ENCODE measurements at regions not wholly inside any gene's neighbourhood (a gene's known extent, or its start where the extent isn't known, plus 50 kb on each side); places are given as distances from the start of the nearest gene placed in this dataset.
"Not testable (repeated sequence)": the region's sequence is repeated elsewhere in the genome, so short reads cannot be mapped to it uniquely, and the experiment has no call there.

GRCh38 chr19:31445406-31445805 lies 96.2 kb upstream of the TSHZ3 start:
- DNase-seq (ENCODE audit: low read depth): no peak

DNA sequence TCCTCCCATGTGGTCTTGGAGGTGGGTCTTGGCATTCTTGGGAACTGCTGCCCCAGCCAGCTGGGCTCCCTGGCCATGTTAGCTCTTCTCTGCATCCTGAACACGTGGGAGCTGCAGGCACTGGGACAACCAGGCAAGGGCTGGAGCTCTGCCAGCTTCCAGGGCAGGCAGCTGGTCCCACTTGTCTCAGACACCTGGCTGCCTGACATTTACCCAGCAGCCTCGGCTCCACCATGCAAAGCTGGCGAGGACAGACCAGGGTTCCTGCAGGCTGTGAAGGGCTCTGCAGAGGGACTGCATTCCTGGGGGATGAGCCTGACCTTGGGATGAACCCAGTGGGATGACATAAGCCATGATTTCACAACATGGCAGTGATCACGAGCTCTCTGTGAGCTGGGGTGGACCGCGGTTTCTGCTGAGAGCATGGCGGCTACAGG lies 99.0 kb upstream of the TSHZ3 start:
- DNase-seq (ENCODE audit: low read depth): peak; percentile 17

GRCh38 chr19:31449379-31449778 lies 100.1 kb upstream of the TSHZ3 start:
- no peak for DNase-seq (ENCODE audit: low read depth)

GRCh38 chr19:31450696-31451095 lies 101.5 kb upstream of the TSHZ3 start:
- DNase-seq (ENCODE audit: low read depth): no peak

DNA sequence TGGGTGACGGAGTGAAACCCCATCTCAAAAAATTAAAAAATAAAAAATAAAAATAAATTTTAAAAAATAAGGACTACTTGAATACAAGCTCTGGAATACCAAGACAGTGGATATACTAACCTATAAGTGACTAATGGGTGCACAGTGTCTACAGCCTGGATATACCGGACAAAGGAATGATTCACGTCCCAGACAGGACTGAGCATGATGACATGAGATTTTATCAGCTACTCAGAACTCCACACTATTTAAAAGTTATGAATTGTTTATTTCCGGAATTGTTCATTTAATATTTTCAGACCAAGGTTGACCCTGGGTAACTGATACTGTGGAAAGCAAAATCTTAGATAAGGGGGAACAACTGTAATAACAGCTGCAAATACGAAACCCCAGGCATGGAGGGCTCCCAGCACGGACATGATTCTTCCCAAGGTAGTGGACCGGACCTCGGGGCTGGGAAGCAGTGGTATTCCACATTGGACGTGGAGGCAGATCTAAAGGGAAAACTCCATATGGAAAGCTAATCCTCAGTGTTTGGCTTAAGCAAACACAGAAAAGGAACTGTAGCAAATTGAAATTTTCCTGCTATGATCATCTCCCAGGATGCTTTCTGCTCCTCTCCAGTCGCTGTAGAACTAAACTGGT lies 102.6 kb upstream of the TSHZ3 start:
- DNase-seq (ENCODE audit: low read depth): no peak

DNA sequence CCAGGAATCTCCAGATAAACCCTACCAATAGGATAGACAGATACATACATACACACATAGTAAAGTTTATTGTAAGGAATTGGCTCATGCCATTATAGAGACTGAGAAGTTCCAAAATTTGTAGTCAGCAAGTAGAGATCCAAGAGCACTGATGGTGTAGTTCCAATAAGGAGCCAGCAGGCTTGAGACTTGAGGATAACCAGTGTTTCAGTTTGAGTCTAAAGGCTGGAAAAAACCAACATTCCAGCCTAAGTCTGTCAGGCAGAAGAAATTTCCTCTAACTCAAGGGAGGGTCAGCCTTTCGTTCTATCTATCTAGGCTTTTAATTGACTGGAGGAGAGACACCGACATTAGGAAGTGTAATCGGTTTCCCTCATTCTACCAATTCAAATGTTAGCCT lies 110.2 kb upstream of the TSHZ3 start:
- DNase-seq (ENCODE audit: low read depth): no peak

GRCh38 chr19:31461814-31462539 lies 112.7 kb upstream of the TSHZ3 start:
- DNase-seq (ENCODE audit: low read depth): no peak

GRCh38 chr19:31470229-31470939 lies 121.1 kb upstream of the TSHZ3 start:
- DNase-seq (ENCODE audit: low read depth): no peak

DNA sequence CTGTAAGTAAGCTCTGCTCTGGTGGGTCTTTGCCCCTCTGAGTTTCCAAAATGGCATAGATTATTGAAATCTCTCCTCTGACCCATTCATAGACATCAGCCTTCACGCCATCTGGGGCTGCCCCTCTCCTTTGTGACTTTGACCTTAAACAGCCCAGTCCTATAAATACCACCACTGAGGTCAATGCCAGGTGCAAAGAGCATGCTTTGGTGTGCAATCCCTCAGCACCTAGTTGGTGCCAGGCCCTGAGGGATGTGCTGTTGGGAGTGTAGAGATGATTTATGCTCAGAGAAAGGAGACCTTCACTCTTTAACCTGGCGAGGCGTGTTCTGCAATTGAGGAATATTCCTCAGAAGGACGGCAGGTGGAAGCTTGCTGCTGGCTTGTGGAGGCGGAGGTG lies 121.7 kb upstream of the TSHZ3 start:
- DNase-seq (ENCODE audit: low read depth): no peak

DNA sequence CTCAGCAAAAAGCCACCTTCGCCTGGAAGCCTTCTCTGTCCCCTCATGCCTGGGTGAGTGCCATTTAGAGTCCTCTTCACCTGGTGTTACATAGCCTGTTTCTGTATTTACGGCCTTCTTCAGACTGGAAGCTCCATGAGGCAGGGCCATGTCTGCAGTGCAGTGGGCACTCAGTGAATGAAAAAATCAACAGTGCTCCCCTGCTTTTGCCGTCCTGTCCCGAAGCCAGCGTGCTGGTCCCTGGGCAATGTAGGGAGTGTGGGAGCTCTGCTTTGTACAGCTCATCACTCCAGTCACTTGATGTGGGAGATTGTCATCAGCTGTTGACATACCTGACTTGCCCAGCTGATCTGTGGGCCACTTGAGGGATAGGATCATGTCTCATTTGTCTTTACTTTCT lies 129.0 kb upstream of the TSHZ3 start:
- DNase-seq (ENCODE audit: low read depth): no peak

DNA sequence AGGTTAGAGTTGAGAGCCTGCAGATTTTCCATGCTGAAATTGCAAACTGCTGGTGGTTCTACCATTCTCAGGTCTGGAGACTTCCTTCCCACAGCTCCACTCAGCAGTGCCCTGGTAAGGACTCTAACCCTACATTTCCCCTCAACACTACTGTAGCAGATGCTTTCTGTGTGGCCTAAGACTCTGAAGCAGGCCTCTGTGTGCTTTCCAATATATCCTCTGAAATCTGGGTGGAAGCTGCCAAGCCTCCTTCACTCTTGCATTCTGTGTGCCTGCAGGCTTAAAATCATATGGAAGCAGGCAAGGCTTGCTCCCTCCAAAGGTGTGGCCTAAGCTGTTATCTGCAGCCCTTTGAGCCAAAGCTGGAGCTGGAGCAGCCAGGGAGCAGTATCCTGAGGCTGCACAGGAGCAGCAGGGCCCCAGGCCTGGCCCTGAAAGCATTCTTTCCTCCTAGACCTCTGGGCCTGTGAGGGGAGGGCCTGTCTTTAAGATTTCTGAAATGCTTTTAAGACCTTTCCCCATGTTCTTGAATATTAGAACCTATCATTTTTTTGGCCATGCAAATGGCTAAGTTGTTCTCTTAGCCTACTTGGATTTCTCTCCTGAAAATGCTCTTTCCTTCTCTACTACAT lies 134.1 kb upstream of the TSHZ3 start:
- no peak for DNase-seq (ENCODE audit: low read depth)

DNA sequence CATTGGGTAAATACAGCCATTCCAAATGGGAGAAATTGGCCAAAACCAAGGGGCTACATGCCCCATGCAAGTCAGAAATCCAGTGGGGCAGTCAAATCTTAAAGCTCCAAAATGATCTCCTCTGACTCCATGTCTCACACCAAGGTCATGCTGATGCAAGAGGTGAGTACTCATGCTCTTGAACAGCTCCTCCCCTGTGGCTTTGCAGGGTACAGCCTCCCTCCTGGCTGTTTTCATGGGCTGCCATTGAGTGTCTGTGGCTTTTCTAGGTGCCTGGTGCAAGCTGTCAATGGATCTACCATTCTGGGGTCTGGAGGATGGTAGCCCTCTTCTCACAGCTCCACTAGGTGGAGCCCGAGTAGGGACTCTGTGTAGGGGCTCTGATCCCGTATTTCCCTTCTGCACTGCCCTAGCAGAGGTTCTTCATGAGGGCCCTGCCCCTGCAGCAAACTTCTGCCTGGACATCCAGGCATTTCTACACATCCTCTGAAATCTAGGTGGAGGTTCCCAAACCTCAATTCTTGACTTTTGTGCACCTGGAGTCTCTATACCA lies 135.7 kb upstream of the TSHZ3 start:
- not testable (repeated sequence) for DNase-seq (ENCODE audit: low read depth)

DNA sequence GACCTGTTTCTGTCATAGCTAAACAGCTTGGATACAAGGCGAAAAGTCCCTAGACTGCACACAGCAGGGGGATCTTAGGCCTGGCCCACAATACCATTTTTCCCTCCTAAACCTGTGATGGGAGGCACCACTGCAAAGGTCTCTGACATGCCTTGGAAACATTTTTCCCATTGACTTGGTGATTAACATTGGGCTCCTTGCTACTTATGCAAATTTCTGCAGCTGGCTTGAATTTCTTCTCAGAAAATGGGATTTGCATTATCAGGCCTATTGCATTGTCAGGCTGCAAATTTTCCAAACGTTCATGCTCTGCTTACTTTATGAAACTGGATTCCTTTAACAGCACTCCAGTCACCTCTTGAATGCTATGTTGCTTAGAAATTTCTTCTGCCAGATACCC lies 136.2 kb upstream of the TSHZ3 start:
- DNase-seq (ENCODE audit: low read depth): no peak

GRCh38 chr19:31491242-31491641 lies 142.0 kb upstream of the TSHZ3 start:
- DNase-seq (ENCODE audit: low read depth): no peak

GRCh38 chr19:31492050-31492449 lies 142.8 kb upstream of the TSHZ3 start:
- no peak for DNase-seq (ENCODE audit: low read depth)

DNA sequence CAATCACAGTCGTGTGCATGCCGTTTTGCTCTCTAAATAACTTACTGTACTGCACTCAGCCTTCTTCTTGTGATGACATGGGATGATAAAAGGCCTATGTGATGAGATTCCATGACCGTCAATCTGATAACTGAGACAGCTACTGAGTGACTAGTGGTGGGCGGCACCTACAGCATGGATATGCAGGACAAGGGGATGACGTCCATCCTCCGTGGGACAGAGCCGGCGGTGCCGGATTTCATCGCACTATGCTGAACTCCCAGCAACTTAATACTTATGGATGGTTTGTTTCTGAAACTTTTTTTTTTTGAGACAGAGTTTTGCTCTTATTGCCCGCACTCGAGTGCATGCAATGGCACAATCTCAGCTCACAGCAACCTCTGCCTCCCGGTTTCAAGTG lies 146.8 kb upstream of the TSHZ3 start:
- DNase-seq (ENCODE audit: low read depth): no peak

GRCh38 chr19:31497709-31498108 lies 148.5 kb upstream of the TSHZ3 start:
- DNase-seq (ENCODE audit: low read depth): no peak

DNA sequence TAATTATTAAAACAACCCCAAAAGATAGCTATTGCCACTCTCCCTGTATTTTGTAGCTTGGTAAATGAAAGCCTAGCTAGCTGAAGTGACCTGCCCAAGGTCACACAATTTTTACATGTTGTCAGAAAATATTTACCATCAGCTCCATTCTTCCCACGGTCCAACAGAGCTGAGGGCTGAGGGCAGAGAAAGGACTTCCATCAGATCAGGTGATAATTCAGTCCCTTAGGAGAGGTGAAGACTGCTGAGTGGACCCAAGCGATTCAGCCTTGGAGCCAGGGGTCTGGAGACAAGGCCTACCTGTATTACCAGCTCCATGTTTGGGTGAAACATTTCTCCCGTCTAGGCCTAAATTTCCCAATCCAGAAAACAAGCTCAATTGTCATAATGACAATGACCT lies 149.5 kb upstream of the TSHZ3 start:
- DNase-seq (ENCODE audit: low read depth): no peak

DNA sequence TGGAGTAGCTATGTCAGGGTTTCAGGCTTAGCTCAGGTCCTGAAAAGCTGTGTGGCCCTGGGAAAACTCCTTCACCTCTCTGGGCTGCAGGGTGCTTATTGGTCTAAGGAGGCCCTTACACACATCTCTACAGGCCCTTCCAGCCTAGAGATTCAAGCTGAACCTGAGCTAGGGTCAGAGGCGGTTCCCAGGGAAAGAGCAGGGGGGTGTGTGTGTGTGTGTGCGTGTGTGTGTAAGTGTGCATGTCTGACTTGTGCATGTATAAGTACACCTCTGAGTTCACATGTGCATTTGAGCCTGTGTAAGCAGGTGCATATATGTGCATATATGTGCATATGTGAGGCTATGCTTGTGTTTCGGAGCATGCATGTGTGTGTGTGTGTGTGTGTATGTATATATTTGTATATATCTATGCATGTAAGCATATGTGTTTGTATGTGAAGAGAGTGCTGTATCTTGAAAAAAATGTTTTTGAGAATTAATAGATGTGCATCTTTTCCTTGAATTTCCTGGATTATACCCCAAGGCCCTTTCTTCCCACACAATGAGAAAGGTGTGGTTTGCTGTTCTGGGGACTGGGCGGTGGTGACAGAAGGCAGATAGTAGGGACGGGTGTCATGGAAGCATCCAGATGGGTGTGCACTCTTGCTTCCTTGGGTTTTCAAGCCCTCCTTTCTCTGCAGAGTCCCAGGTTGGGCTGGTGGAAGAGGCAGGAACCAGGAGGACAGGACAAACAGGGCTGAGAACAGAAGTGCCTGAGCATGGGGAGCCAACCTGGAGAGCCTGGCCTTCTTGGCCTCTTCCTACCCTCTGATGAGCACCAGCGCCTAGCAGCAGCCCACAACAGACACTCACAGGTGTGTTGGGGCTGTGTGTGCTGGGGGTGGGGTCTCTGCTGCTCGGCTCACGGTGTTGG lies 150.3 kb upstream of the TSHZ3 start:
- DNase-seq (ENCODE audit: low read depth): no peak

DNA sequence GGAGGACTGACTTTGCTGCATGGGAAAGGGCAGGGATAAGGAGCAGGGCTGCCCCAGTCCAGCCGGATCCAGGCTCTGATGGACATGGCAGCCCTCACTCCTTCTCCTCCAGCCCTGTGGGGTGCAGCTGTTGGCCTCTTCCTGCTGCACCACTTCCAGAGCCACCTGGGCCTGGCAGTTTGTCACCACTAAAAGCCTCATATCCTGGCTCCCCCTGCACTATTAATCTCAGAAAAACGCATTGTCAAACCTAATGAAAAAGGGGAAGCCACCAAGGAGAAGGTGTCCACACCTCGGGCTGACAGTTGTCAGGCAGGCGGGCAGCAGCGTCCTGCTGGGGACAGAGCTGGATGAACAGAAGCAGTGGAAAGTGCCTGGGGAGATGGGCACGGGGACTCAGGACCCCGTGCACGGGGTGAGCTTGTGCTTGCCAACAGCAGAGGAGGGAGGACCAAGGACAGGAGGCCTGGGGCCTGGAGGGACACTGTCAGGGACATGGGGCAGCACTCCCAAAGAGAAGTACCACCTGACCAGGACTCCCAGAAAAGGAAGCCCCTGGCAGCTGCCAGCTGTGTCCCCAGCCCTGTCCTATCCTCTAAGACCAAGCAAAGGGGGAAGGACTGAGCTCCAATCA lies 151.1 kb upstream of the TSHZ3 start:
- DNase-seq (ENCODE audit: low read depth): no peak

- DNase-seq (ENCODE audit: low read depth): no peak
Measured at GRCh38 chr19:31500946-31501345, 151.7 kb upstream of the TSHZ3 start.
